ENCODE measurements at regions not wholly inside any gene's neighbourhood (a gene's known extent, or its start where the extent isn't known, plus 50 kb on each side); places are given as distances from the start of the nearest gene placed in this dataset.

- TF ChIP-seq PRDM10 (CRISPR knock-in tag; IDR thresholded peaks at IDR 0.05; ENCODE audit: low read depth) (no peak), ZNF142 (CRISPR knock-in tag; IDR thresholded peaks at IDR 0.05) (no peak), ZNF557 (CRISPR knock-in tag; IDR thresholded peaks at IDR 0.05) (no peak), HMG20B (CRISPR knock-in tag; conservative IDR thresholded peaks at IDR 0.05) (no peak), GABPA (IDR thresholded peaks at IDR 0.05; ENCODE audit: low read depth, low read length) (no peak), GABPA (CRISPR knock-in tag; IDR thresholded peaks at IDR 0.05; ENCODE audit: low read depth) (no peak), BCL3 (CRISPR knock-in tag; IDR thresholded peaks at IDR 0.05) (no peak), RNF2 (conservative IDR thresholded peaks at IDR 0.05; ENCODE audit: low read depth) (no peak), NFRKB (IDR thresholded peaks at IDR 0.05) (no peak), SAP130 (CRISPR knock-in tag; IDR thresholded peaks at IDR 0.05; ENCODE audit: low read depth) (no peak), KLF12 (CRISPR knock-in tag; IDR thresholded peaks at IDR 0.05; ENCODE audit: borderline replicate concordance) (no peak), ZNF660 (CRISPR knock-in tag; IDR thresholded peaks at IDR 0.05; ENCODE audit: borderline replicate concordance, low read depth) (no peak)
Observed at GRCh38 chr11:115674937-115675544, 170.8 kb upstream of the CADM1 start (continued).

Data from HepG2 (cell line).